ENCODE measurements at regions not wholly inside any gene's neighbourhood (a gene's known extent, or its start where the extent isn't known, plus 50 kb on each side); places are given as distances from the start of the nearest gene placed in this dataset.

DNA sequence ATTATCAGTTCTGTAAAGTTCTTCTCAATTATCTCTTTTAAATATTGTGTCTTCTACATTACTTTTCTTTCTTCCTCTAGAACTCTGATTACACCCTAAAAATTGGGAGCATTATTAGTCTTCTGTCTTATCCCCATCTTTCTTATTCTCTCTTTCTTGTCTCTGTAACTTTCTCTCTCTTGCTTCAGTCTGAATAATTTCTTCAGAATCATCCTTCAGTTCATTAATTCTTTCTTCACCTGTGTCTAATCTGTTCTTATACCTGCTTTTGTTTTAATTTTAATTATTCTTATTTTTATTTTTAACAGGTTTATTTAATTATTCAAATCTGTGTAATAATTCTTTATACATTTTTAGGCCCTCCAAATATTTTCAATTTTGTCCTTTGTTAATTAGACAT is 114.3 kb downstream of the GATA3 start:
- Histone ChIP-seq H3K9me1 (replicated peaks; ENCODE audit: control insufficient read depth, extremely low read depth, insufficient read depth, low read length) (no peaks in the 10 kb centered on the region), H3K9me3 (replicated peaks; ENCODE audit: control insufficient read depth, insufficient read depth, low read length) (no peaks in the 10 kb centered on the region), H3K27ac (ENCODE audit: insufficient read depth, low read depth, low read length) (no peak overlapping the region), H3K36me3 (ENCODE audit: control insufficient read depth in 2 of 2, extremely low read depth in 1 of 2, insufficient read depth in 2 of 2, low read length in 2 of 2) (no peaks in the 10 kb centered on the region), H4K20me1 (replicated peaks; ENCODE audit: control insufficient read depth, extremely low read depth, insufficient read depth, low read length) (no peaks in the 10 kb centered on the region), H3K4me3 (replicated peaks in 1 of 3; ENCODE audit: insufficient read depth in 1 of 3, low read depth in 1 of 3, low read length in 3 of 3) (no peak overlapping the region), H3K27me3 (ENCODE audit: control insufficient read depth in 2 of 2, insufficient read depth in 2 of 2, low read length in 2 of 2) (no peaks in the 10 kb centered on the region), H3K4me2 (ENCODE audit: insufficient read depth, low read length) (no peak overlapping the region), H2AFZ (ENCODE audit: low read depth, low read length) (no peak overlapping the region), H3K9ac (replicated peaks; ENCODE audit: extremely low read depth, insufficient read depth, low read length) (no peak overlapping the region), H3K4me1 (ENCODE audit: control insufficient read depth, extremely low read depth, insufficient read depth, low read length) (no peaks in the 10 kb centered on the region), H3K79me2 (ENCODE audit: control insufficient read depth, insufficient read depth, low read length) (no peaks in the 10 kb centered on the region)
- CTCF ChIA-PET: interaction anchor here (0.7 to 1.4 kb wide), 2 partner anchors 13 to 47 kb away, joined by 3 to 4 read pairs; no protein-coding TSS in a partner anchor
- no TSS peak for BruUV-seq (replicated peaks)
- dilution Hi-C loops (cut with MboI; ENCODE audit: extremely low pct_ligation_motif_present, low sequenced_read_pairs): no loop called here
- DNase-seq (ENCODE audit: low read depth, low spot score) (no peak), FAIRE-seq (no peak)
- POLR2A ChIA-PET: no interaction called here
- intact Hi-C loops (cut with micrococcal nuclease): no loop called here
- TF ChIP-seq JUN (IDR thresholded peaks at IDR 0.05; ENCODE audit: borderline replicate concordance, insufficient read depth, insufficient read length, low read depth): no peak
- no peak for TF ChIP-seq CTCF (IDR thresholded peaks at IDR 0.05; ENCODE audit: extremely low read depth in 1 of 2, insufficient read depth in 1 of 2, low read depth in 1 of 2, low read length in 2 of 2)
- TF ChIP-seq POLR2A (IDR thresholded peaks at IDR 0.05; ENCODE audit: low read depth, low read length): no peak
- TF ChIP-seq GATA2 (IDR thresholded peaks at IDR 0.05; ENCODE audit: insufficient read depth, insufficient read length, low read depth, low read length): no peak
- TF ChIP-seq FOS (IDR thresholded peaks at IDR 0.05; ENCODE audit: borderline replicate concordance, insufficient read depth, low read length): no peak
- TF ChIP-seq MAX (IDR thresholded peaks at IDR 0.05; ENCODE audit: insufficient read depth, insufficient read length): no peak
- no peak for TF ChIP-seq POLR2AphosphoS5 (IDR thresholded peaks at IDR 0.05; ENCODE audit: insufficient read depth, low read depth, low read length)
- no peak for TF ChIP-seq MYC (IDR thresholded peaks at IDR 0.05; ENCODE audit: low read depth, low read length)
- TF ChIP-seq EZH2 (IDR thresholded peaks at IDR 0.05; ENCODE audit: borderline replicate concordance, low read depth, low read length, severe bottlenecking): no peak

Data from endothelial cell of umbilical vein (primary cell).